ENCODE measurements at regions not wholly inside any gene's neighbourhood (a gene's known extent, or its start where the extent isn't known, plus 50 kb on each side); places are given as distances from the start of the nearest gene placed in this dataset.
"Not testable (repeated sequence)": the region's sequence is repeated elsewhere in the genome, so short reads cannot be mapped to it uniquely, and the experiment has no call there.

DNA sequence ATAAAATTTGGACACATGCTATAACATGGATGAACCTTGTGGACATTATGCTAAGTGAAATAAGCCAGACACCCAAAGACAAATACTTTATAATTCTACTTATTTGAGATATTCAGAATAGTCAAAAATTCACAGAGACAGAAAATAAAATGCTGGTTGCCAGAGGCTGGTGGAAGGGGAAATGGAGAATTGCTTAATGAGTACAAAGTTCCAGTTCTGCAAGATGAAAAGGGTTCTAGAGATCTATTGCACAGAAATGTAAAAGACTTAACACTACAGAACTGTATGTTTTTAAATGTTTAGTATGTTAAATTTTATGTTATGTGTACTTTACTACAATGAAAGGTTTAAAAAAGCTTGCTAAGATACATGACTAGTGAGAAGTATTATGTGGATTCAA lies 344.8 kb downstream of the CNTN3 start:
- no peak for DNase-seq

DNA sequence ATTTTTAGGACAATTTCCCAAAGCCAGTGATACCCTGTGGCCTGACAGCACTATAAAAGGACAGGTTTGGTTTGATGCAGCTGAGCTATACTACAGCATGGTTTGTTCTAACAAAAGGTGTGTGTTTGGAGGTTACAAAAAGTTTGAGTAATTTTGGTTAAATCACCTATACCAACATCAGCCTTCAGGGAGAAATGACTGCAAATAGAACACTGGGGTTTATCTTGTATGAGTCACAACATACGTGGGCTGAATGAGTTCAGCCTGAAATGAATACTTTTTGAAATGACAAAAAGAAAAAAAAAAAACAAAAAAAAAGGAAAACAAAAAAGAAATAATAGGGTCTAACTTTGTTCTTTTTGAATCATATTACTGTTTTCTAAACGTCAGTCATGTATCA lies 345.7 kb downstream of the CNTN3 start:
- DNase-seq: no peak

DNA sequence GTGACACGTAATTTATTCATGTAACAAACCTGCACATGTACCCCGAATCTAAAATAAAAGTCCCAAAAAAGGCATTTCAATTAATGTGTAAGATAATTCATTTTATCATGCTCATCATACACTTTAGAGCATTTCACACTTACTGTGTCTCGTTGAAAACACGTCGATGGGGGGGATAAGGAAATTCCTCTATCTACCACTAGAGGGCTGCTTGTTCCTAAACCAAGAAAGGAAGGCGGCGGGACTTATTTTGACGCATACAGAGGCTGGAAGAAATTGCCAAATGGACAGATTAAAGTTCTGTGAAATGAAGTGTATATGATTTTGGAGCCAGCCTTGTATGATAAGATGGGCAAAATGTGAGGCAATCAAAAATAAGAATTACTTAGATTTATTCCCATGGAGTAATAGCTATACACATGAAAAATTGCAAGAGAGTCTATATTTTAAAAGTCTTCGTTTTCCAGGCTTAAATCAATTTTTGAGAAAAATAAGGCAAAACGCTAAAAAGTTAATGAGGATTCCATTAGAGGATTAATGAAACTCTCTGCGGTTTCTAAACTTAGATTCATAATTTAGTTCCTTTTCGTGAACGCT lies 346.8 kb downstream of the CNTN3 start:
- DNase-seq: peak; percentile 39 to 59

DNA sequence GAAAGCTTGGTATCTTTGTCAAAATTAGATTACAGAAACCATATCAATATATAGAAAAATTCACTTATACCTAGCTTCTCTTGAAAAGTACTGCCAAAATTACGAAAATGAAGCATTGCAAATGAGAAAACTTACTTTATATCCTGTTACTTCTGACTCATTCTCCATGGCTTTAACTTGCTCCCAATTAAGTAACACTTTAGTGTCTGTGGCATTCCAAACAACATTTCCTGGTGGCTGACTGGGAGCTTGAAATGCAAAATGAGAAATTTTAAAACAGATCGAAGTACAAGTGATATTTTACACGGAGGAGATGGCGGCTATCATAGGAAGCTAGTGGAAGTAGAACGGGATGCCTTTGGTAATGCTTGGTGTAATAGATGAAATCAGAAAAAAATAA lies 347.3 kb downstream of the CNTN3 start:
- no peak for DNase-seq

DNA sequence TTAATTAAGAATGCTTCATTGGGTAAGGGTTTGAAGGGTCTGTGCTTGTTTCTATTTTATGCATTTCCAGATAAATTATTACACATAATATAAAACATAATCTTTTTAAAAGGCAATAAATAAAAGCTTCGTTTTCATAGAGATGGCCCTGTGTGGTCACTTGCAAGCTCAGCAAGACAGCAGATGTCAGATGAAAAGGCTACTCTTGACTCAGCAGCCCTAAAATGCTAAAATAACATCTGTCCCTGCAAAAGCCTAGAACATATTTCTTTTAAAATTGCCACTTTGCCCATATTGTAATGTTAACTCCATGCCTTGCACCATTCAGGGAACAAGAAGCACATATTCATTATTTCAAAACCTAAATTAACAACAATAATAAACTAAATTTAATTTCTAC lies 349.4 kb downstream of the CNTN3 start:
- peak in 1 of 2 experiments; percentile 19 for DNase-seq

DNA sequence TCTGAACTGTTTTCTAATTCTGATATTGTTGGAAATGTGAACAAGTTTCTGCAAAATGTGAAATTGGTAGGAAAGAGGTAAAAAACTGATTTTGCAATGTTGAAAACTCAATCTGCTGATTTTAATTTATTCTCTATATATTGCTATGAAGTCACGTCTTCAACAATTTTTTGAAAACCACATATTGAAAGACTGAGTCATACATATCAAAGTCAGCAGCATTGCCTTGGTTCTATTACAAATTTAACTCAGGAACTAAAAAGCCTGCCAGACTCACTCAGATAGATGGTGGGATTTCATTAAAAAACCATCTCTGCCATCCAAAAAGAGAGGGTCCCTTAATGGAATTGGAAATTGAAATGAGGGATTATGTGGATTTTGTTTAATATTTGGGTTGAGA lies 351.4 kb downstream of the CNTN3 start:
- no peak for DNase-seq

DNA sequence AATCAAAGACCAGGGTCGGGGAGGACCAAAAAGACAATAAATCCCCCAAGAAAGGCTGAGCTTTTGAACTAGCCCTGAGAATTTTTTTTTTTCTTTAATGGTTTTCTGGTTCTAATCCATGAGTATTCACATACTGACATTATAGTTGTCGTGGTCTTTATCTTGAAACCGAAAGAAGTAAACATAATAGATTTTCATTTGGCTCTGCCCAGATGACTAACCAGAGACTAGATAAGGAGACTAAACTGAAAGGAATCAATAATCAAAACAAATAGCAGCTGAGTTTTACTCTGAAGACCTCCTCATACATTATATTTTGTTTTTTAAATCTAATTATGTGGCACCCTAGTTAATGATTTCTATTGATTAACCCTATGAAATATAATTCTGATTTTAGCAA lies 381.4 kb downstream of the CNTN3 start:
- DNase-seq: no peak

DNA sequence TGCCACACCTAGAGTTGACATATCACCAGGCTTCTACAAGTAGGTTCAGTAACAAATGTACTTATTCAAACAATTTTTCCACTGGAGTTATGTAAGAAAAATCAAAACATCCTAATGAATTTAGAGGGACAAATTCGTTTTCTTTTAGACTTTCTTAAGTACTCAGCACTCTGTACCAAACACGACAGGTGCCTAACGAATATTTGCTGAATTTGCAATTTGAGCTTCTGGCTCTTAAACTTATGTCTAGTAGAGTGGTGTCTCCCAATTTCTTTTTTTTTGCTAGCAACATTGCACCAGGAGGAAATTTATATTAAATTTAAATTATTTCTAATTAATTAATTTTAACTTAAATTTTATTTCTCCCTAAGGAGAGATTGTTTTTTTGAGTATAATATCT lies 397.0 kb downstream of the CNTN3 start:
- no peak for DNase-seq

DNA sequence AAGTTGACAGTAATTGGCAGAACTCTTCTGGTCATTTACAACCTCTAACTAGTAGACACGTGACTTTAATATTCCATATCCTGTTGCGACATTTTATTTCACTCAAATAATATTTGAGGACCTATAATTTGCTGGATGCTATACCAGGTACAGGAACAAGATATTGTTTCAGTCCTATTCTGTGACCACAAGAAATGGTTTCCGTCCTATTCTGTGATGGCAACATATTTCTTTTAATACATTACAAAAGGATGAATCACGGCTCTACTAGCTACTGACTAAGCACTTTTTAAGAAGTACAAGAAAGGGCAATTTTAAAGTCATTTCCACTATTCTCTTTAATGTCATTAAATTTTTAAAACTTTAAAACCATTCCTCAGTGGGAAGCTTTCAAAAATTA lies 400.2 kb downstream of the CNTN3 start:
- DNase-seq: no peak

DNA sequence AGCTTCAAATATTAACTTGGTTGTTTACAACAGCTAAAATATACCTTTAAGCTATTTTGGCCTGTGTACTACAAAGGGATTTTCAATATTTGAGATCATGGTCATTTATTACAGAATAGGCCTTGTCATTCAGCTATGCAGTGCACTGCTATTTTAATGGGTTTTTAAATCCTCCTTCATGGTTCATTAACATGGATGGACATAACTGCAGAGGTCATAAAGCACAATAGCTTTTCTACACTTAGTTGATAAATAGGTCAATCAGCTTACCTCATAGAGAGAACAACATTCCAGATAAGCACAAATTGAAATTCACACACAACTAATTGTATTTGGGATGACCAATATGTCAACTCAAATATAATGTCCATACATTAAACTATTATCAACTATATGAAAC lies 403.7 kb downstream of the CNTN3 start:
- no peak for DNase-seq

DNA sequence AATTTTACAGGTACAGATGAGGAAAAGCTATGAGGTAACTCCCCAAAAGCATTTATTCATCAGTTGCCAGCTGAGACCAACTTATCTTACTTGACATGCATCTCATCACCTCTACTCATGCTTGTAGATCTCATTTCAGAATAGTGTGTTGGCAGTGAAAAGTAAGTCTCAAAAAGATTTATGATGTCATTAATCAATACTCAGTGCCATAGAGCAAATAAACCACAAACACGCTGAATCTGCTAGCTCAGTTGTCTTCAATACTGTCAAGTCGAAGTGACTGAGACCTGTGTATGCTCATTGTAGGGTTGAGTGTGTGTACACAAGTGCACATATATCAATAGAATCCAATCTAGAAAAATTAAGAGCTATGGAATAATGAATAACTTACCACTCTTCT lies 413.5 kb downstream of the CNTN3 start:
- no peak for DNase-seq

DNA sequence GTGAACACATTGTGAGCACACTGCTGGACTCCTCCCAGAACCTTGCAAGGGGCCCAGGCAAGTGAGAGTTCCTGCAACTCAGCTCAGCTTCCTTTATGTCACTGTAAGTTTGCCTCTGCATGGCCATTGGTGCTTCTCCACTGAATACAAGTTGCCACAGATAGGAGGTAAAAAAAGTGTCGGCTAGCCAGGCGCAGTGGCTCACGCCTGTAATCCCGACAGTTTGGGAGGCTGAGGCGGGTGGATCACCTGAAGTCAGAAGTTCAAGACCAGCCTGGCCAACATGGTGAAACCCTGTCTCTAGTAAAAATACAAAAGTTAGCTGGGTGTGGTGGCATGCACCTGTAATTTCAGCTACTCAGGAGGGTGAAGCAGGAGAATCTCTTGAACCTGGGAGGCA lies 435.8 kb downstream of the CNTN3 start:
- not testable (repeated sequence) for DNase-seq

DNA sequence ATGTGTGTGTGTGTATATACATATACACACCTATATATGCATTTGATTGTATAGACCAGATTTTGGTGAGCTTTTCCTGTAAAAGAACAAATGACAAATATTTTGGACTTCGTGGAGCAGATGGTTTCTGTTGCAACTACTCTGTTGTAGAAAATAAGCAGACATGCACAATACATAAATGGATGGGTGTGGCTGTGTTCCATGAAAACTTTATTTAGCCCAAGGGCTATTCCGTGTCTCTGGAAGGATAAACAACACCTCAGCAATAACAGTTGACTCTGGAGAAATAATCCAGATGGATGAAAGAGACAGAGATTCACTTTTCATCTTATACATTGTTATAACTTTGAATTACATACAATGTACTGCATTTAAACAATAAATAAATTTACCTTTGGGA lies 441.4 kb downstream of the CNTN3 start:
- no peak for DNase-seq

DNA sequence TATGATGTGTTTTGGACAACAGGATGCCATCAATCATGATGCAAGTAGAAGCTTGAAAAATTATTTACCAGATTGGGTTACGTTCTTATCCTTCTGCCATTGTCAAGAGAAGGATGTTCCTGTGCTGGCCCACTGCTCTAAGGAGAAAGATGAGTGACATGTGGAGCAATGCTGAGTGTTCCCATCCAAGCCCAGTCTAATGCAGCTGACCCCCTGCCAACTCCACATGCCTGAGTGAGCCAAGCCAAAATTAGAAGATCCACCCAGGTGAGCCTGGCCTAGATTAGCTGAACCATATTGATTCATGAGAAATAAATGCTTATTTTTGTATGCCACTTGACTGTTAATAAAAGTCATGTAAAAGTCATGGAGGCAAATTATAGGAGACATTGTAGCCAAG lies 446.5 kb downstream of the CNTN3 start:
- no peak for DNase-seq

DNA sequence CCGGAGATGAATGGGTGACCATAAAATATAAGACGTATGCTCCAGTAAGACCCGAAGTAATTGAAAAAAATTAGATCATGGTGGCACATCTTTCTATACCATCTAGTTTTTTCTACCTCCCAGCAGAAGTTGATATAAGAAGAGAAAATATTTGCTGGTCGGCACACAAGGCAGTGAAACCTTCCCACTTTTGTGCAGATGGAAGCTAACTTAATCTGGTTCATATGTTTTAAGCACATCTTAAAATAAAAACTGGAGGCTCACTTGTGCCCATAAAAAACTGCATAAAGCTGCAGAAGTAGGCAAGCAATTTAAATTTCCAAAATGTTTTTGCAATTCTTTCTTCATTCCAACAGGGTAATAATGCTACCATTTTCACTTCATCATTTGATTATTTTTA lies 449.2 kb downstream of the CNTN3 start:
- DNase-seq: no peak

DNA sequence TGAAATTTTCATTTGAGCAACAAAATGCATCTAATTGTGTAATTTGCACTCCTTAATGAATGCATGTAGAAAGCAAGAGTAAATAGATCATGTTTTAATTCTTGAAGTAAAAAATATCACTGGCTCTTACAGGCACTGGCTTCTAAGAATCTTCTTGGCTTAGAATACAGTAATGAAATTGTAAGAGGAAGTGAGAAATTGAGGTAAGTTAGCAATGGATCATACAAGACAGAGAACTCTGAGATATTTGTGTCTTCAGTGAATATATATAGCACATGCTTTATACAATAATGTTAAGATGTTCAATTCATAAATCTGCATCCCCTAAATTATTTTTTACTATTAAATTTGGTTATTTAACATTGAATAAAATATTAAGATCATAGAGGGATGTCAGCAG lies 465.0 kb downstream of the CNTN3 start:
- no peak for DNase-seq

DNA sequence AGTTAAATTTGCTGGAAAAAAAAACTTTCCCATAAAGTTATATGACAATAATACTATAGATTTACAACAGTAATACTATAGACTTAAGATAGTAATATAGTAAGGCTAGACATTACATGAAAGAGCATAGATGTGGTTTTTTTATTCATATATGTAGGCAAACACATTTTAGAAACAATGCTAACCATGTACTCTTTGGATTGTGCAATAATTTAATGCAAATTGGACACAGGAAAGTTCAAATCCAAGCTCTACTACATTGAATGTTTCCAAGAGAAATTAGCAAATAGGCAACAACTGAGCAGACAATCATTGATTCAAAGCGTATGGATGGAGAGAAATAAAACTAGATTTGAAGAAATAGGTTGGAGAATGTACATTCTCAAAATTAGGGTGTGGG lies 469.2 kb downstream of the CNTN3 start:
- no peak for DNase-seq

DNA sequence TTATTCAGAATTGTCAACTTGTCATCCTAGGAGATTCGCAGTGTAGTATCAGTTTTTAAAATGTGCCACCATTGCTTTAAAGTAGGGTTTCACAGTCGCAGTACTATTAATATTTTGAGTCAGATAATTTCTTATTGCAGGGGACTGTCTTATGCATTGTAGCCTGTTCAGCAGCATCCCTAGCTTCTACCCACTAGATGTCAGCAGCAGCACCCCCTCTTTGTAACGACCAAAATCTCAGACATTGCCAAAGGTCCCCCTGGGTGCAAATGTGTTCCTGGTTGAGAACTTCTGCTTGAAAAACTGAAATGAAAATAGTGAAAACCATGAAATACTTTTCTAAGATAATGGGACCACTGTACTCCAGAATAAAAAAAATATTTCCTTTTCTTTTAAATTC lies 474.8 kb downstream of the CNTN3 start:
- DNase-seq: peak in 1 of 2 experiments; percentile 4

DNA sequence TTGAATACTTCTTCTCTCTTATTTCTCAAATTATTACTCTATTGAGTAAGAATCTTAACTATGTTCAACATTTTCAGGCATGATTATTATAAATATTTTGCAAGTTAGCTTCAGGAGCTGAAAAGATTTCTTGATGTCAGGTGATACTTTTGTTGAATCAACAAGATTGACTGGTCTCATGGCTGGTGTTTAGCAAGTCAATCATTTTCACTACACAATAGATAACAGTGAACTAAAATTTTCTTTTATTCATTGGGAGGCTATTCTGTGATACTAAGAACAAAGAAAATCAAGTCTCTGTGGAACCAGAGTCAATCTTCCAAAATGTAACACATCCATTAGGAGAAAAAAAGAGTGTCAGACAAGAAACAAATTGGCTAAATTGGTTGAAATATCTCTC lies 476.7 kb downstream of the CNTN3 start:
- no peak for DNase-seq

DNA sequence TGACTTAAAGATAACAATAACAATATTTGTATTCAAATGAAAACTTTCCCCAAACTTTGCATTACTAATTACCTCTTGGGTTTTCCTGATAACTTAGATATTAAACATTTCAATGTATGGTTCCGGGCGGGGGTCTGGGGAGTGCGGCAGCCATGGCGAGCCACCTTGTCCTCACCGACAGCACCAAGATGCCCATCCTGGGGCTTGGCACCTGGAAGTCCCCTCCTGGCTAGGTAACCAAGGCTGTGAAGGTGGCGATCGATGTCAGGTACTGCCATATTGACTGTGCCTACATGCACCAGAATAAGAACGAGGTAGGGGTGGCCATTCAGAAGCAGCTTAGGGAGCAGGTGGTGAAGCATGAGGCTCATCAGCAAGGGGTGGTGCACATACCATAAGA lies 478.7 kb downstream of the CNTN3 start:
- no peak for DNase-seq

DNA sequence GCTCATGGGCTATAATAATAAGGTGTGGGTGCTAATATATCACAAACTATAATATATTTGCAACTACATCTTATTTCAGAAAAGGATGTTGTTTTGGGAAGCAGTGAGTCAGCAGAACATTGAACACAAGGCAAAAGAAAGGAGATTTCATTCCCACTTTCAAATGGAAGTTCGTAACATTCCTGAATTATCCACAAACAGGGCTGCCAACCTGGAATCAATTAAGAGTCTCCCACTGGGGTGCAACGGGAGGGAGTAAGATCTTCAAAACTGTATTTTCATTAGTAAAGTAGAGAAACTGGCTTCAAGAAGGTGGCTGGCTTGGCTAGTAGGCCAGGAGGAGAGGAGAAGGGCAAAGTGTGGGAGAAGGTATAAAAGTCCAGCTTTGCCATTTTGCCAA lies 479.6 kb downstream of the CNTN3 start:
- no peak for DNase-seq

DNA sequence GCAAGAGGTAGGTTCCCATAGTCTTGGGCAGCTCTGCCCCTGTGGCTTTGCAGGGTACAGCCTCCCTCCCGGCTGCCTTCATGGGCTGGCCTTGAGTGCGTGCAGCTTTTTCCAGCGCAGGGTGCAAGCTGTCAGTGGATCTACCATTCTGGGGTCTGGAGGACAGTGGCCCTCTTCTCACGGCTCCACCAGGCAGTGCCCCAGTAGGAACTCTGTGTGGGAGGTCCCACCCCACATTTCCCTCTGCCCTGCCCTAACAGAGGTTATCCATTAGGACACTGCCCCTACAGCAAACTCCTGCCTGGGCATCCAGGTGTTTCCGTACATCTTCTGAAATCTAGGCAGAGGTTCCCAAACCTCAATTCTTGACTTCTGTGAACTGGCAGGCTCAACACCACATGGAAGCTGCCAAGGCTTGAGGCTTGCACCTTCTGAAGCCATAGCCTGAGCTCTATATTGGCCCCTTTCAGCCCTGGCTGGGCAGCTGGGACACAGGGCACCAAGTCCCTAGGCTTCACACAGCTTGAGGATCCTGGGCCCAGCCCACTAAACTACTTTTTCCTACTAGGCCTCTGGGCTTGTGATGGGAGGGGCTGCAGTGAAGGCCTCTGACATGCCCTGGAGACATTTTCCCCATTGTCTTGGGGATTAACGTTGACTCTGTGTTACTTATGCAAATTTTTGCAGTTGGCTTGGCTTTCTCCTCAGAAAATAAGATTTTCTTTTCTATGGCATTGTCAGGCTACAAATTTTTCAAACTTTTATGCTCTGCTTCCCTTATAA lies 482.7 kb downstream of the CNTN3 start:
- DNase-seq: not testable (repeated sequence)

DNA sequence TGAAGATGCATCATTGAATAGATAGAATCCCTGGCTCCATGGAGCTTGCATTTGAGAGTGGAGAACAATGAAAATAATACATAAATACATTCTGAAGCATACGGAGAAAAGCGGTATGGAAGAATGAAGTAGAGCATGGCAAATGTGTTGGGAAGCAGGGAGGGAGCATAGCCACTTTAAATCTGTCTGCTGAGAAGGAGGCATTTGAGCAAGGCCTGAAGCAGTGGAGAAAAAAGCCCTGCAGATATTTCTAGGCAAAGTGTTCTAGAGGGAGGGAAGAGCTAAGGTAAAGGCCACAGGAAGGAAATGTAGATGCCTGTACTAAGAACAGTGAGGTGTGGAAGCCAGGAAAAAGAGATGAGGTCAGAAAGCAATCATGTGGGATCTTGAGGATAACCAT lies 484.8 kb downstream of the CNTN3 start:
- DNase-seq: no peak

DNA sequence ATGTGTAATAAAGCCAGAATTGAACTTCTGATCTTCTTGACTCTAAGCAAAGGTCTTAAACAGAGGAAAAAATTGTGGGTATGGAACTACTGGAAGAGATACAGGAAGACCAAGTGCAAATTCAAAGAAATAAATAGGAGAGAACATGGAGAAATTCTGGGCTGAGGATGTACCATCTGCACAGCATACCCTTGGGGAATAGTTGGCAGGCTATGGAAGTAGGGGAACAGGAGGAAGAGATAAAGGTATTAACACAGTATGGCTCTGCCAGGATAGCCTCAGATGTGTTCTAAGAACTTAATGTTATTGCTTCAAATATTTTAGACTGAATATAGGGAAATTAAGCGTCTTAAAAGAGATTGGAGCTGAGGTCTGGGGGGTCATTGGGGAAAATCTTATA lies 485.4 kb downstream of the CNTN3 start:
- peak; percentile 4 to 10 for DNase-seq

DNA sequence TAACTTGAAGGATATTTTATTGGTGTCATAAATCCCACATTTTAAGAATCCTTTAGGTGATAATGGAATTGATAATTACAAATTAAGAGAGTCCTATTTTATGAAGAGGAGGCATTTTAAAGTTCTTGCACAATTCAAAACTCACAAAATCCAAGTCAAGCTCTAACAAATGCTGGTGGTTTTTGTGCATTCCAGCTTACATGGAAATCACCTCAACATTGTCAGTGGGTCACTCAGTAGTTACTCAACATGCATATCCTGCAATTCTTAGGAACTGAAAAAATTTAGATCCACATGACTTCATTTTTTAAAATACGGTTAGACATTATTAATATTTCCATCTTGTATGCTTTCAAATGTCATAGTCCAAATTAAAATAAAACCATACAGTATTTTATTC lies 487.2 kb downstream of the CNTN3 start:
- no peak for DNase-seq

Data from NCI-H524 (cell line).